ENCODE measurements at regions not wholly inside any gene's neighbourhood (a gene's known extent, or its start where the extent isn't known, plus 50 kb on each side); places are given as distances from the start of the nearest gene placed in this dataset.

- TF ChIP-seq EP300 (IDR thresholded peaks at IDR 0.05; ENCODE audit: borderline replicate concordance) (no peak), TAF1 (IDR thresholded peaks at IDR 0.05; ENCODE audit: low read depth) (no peak), MAX (IDR thresholded peaks at IDR 0.05) (no peak), CREB1 (IDR thresholded peaks at IDR 0.05; ENCODE audit: low read depth) (no peak), YY1 (IDR thresholded peaks at IDR 0.05; ENCODE audit: low read depth) (no peak), EGR1 (IDR thresholded peaks at IDR 0.05) (no peak)
Measured at GRCh38 chr12:41745593-41745992, 399.1 kb downstream of the GXYLT1 start.

Data from Ishikawa (cell line).